Body of pancreas (tissue), 4 donors: ENCODE measurements at regions not wholly inside any gene's neighbourhood (a gene's known extent, or its start where the extent isn't known, plus 50 kb on each side); places are given as distances from the start of the nearest gene placed in this dataset.

Source experiments
- CTCF ChIP-seq, 7 experiments: fragments of 450-650 bp in 4 of 7; fragments of 200-600 bp in 3 of 7; sonication (generic) in 3 of 7; IDR thresholded peaks; one replicate each; pipeline ENCODE4 v1.5.1; 2016 to 2019; ENCODE audit warnings: antibody characterized with exemption in 7 of 7
- POLR2A ChIP-seq, 3 donors: fragments of 450-650 bp; IDR thresholded peaks; one replicate each; pipeline ENCODE4 v1.6.1; 2016; ENCODE audit warnings: antibody characterized with exemption in 3 of 3, mild to moderate bottlenecking in 2 of 3

DNA sequence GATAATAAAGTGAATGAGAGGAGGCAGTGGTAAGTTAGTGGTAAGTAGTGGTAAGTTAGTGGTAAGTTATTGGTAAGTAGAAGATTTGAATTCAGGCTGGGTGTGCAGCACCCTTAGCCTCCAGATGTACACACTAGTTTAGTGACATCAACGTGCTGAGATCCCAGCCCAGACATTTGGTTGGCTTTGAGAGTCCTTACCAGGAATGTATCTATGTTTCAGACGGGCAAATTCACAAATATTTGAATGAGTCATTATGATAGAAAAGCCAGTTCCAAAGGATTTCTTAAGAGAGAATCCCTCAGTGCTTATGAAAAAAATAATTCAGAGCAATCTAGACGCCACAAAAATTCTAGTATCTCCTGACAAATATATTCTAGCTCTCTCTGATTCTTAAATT, 70.0 kb downstream of the ARL4A start:
- no peak for TF ChIP-seq POLR2A (IDR thresholded peaks at IDR 0.05)
- TF ChIP-seq CTCF (IDR thresholded peaks at IDR 0.05) = no peak
